ENCODE measurements at regions not wholly inside any gene's neighbourhood (a gene's known extent, or its start where the extent isn't known, plus 50 kb on each side); places are given as distances from the start of the nearest gene placed in this dataset.
A peak's percentile ranks its signal among the peaks of the same experiment; 100 is the strongest.

DNA sequence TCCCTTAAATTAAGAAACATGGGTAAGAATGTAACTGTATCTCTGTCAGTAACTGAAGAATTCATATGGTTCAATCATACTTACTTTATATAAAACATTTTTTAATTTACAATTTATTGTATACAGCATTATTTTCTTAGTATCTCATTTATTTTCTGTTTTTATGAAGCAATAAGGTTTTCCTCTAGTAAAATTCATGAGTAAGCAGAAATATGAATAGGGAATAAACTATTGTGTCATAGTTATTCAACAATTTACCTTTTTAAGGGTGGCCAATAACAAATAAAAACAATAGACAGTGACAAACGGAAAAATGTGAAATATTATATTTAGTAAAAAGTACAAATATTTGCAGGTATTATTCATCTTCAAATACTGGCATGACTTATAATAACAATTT is 624.4 kb downstream of the TECRL start:
- no peaks in the 10 kb centered on the region for H4K20me1 ChIP-seq (ENCODE audit: insufficient read depth, poor library complexity, severe bottlenecking)
- 33% methylated on average over 1 of the region's 1 CpG for WGBS (ENCODE audit: low lambda C conversion rate, missing lambda C conversion rate)

DNA sequence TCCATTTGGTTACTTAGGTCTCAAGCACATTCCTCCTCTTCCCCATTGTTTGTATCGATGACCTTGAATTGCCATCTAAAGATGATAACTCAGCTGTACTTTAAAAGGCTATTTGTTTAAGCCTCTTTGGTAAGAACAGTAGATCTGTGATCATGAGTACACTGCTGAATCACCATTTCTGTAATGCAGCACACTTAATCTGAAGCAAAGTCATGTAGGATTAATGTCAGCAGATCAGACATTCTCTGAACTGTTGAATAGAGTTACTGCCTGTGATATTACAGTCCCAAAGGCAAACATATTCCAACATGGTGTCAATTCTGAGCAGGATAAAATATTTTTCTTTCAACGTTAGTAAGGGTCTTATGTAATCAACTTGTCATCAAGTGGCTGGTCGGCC is 631.6 kb downstream of the TECRL start:
- Histone ChIP-seq H3K27me3 (no peaks in the 10 kb centered on the region), H4K20me1 (ENCODE audit: insufficient read depth, poor library complexity, severe bottlenecking) (no peaks in the 10 kb centered on the region), H3K79me2 (no peaks in the 10 kb centered on the region), H3K4me1 (ENCODE audit: insufficient read depth) (no peaks in the 10 kb centered on the region), H3K4me2 (no peak overlapping the region), H3K27ac (peak overlapping the region; percentile 47), H3K9me3 (ENCODE audit: low read depth) (no peaks in the 10 kb centered on the region), H3K4me3 (no peak overlapping the region), H3K36me3 (replicated peaks; ENCODE audit: insufficient read depth, low read depth) (no peaks in the 10 kb centered on the region), H3K9me2 (replicated peaks; ENCODE audit: insufficient read depth) (no peaks in the 10 kb centered on the region), H2AFZ (no peak overlapping the region)
- peak; percentile 5 for DNase-seq (ENCODE audit: low spot score)
- WGBS (ENCODE audit: low lambda C conversion rate, missing lambda C conversion rate) = 56% methylated on average over 3 of the region's 3 CpGs
- TF ChIP-seq EZH2phosphoT487 (IDR thresholded peaks at IDR 0.05; ENCODE audit: low read depth, severe bottlenecking, unreplicated experiment) (no peak), EZH2 (IDR thresholded peaks at IDR 0.05; ENCODE audit: borderline replicate concordance) (no peak)
- TF ChIP-seq, protein P1, sequence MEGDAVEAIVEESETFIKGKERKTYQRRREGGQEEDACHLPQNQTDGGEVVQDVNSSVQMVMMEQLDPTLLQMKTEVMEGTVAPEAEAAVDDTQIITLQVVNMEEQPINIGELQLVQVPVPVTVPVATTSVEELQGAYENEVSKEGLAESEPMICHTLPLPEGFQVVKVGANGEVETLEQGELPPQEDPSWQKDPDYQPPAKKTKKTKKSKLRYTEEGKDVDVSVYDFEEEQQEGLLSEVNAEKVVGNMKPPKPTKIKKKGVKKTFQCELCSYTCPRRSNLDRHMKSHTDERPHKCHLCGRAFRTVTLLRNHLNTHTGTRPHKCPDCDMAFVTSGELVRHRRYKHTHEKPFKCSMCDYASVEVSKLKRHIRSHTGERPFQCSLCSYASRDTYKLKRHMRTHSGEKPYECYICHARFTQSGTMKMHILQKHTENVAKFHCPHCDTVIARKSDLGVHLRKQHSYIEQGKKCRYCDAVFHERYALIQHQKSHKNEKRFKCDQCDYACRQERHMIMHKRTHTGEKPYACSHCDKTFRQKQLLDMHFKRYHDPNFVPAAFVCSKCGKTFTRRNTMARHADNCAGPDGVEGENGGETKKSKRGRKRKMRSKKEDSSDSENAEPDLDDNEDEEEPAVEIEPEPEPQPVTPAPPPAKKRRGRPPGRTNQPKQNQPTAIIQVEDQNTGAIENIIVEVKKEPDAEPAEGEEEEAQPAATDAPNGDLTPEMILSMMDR (IDR thresholded peaks at IDR 0.05; ENCODE audit: poor library complexity) = no peak

More for the DNA sequence above, 624.4 kb downstream of the TECRL start:
- Histone ChIP-seq H2AFZ (no peak overlapping the region), H3K36me3 (replicated peaks; ENCODE audit: insufficient read depth, low read depth) (no peaks in the 10 kb centered on the region), H3K4me3 (no peak overlapping the region), H3K4me1 (ENCODE audit: insufficient read depth) (no peaks in the 10 kb centered on the region), H3K27ac (no peak overlapping the region), H3K9me3 (ENCODE audit: low read depth) (no peaks in the 10 kb centered on the region), H3K79me2 (no peaks in the 10 kb centered on the region), H3K9me2 (replicated peaks; ENCODE audit: insufficient read depth) (no peaks in the 10 kb centered on the region), H3K4me2 (no peak overlapping the region), H3K27me3 (no peaks in the 10 kb centered on the region)
- TF ChIP-seq EZH2phosphoT487 (IDR thresholded peaks at IDR 0.05; ENCODE audit: low read depth, severe bottlenecking, unreplicated experiment) = no peak
- no peak for TF ChIP-seq EZH2 (IDR thresholded peaks at IDR 0.05; ENCODE audit: borderline replicate concordance)
- TF ChIP-seq, protein P1 (IDR thresholded peaks at IDR 0.05; ENCODE audit: poor library complexity) = no peak
- no peak for DNase-seq (ENCODE audit: low spot score)

DNA sequence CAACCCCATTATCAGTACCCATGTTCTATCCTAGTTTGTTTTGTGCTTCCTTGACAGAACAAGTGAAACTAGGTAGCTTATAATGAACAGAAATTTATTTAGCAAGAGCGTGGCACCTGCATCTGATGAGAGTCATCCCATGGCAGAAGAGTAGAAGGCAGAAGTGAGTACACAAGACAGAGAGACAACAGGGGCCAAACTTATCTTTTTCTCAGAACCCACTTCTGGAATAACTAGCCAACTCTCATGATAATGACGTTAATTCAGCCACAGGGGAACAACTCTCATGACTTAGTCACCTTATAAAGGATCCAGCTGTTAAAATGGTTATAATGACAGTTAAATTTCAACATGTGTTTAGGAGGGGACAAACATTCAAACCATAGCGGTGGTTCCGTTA is 644.9 kb downstream of the TECRL start:
- Histone ChIP-seq H3K27ac (no peak overlapping the region), H4K20me1 (ENCODE audit: insufficient read depth, poor library complexity, severe bottlenecking) (no peaks in the 10 kb centered on the region), H3K9me3 (ENCODE audit: low read depth) (no peaks in the 10 kb centered on the region), H3K9me2 (replicated peaks; ENCODE audit: insufficient read depth) (no peaks in the 10 kb centered on the region), H3K4me3 (no peak overlapping the region), H3K79me2 (no peaks in the 10 kb centered on the region), H3K36me3 (replicated peaks; ENCODE audit: insufficient read depth, low read depth) (no peaks in the 10 kb centered on the region), H3K4me1 (ENCODE audit: insufficient read depth) (no peaks in the 10 kb centered on the region), H2AFZ (no peak overlapping the region), H3K4me2 (no peak overlapping the region), H3K27me3 (no peaks in the 10 kb centered on the region)
- no peak for DNase-seq (ENCODE audit: low spot score)
- TF ChIP-seq EZH2 (IDR thresholded peaks at IDR 0.05; ENCODE audit: borderline replicate concordance) = no peak
- TF ChIP-seq, protein P1 (IDR thresholded peaks at IDR 0.05; ENCODE audit: poor library complexity) = no peak
- TF ChIP-seq EZH2phosphoT487 (IDR thresholded peaks at IDR 0.05; ENCODE audit: low read depth, severe bottlenecking, unreplicated experiment) = no peak
- WGBS (ENCODE audit: low lambda C conversion rate, missing lambda C conversion rate) = 79% methylated on average over 4 of the region's 4 CpGs

DNA sequence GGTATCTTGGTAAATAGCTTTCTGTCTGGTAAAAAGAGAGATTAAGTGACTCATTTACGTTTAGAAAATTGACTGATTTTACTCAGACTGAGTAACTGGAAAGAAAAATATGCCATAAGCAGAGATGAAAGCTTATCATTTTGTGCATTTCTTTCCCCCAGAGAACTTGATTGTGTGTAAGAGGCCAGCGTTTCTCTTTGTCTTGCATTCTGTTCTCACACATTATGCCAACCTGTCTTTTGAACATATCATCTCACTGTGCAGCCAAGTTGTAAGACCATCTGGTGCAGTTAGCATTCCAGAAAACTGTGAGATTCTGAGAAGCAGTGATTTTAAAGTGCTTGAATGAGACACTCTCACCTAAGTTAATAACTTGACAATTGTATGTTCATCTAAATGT is 651.3 kb downstream of the TECRL start:
- no peaks in the 10 kb centered on the region for H3K4me1 ChIP-seq (ENCODE audit: insufficient read depth)

More for the DNA sequence above, 651.3 kb downstream of the TECRL start:
- Histone ChIP-seq H3K79me2 (no peaks in the 10 kb centered on the region), H3K4me2 (no peak overlapping the region), H3K27ac (no peak overlapping the region), H4K20me1 (ENCODE audit: insufficient read depth, poor library complexity, severe bottlenecking) (no peaks in the 10 kb centered on the region), H3K27me3 (no peaks in the 10 kb centered on the region), H2AFZ (no peak overlapping the region), H3K9me3 (ENCODE audit: low read depth) (no peaks in the 10 kb centered on the region), H3K4me3 (no peak overlapping the region), H3K36me3 (replicated peaks; ENCODE audit: insufficient read depth, low read depth) (no peaks in the 10 kb centered on the region), H3K9me2 (replicated peaks; ENCODE audit: insufficient read depth) (no peaks in the 10 kb centered on the region)
- DNase-seq (ENCODE audit: low spot score) = no peak
- 60% methylated on average over 2 of the region's 2 CpGs for WGBS (ENCODE audit: low lambda C conversion rate, missing lambda C conversion rate)
- TF ChIP-seq, protein P1 (IDR thresholded peaks at IDR 0.05; ENCODE audit: poor library complexity) = no peak
- TF ChIP-seq EZH2phosphoT487 (IDR thresholded peaks at IDR 0.05; ENCODE audit: low read depth, severe bottlenecking, unreplicated experiment) (no peak), EZH2 (IDR thresholded peaks at IDR 0.05; ENCODE audit: borderline replicate concordance) (no peak)
